IPS-18a (cell line): ENCODE measurements at regions not wholly inside any gene's neighbourhood (a gene's known extent, or its start where the extent isn't known, plus 50 kb on each side); places are given as distances from the start of the nearest gene placed in this dataset.

Experiments
- H3K27ac ChIP-seq: one replicate; pipeline ENCODE4 v1.5.1; 2013; ENCODE audit warnings: low read length
- H3K27me3 ChIP-seq: one replicate; pipeline ENCODE4 v1.6.1; 2013; ENCODE audit warnings: mild to moderate bottlenecking, low read length; ENCODE audit not compliant: control insufficient read depth, insufficient read depth
- H3K36me3 ChIP-seq: one replicate; pipeline ENCODE4 v1.6.1; 2013; ENCODE audit warnings: low read depth, low read length; ENCODE audit not compliant: control insufficient read depth
- H3K4me1 ChIP-seq: one replicate; pipeline ENCODE4 v1.6.1; 2013; ENCODE audit warnings: low read depth, low read length; ENCODE audit not compliant: control insufficient read depth
- H3K4me3 ChIP-seq: one replicate; pipeline ENCODE4 v1.5.1; 2013; ENCODE audit warnings: low read length
- H3K9ac ChIP-seq: one replicate; pipeline ENCODE4 v1.6.1; 2013; ENCODE audit warnings: mild to moderate bottlenecking, low read length, moderate library complexity
- H3K9me3 ChIP-seq: one replicate; pipeline ENCODE4 v1.6.1; 2013; ENCODE audit warnings: low read depth, low read length; ENCODE audit not compliant: control insufficient read depth

DNA sequence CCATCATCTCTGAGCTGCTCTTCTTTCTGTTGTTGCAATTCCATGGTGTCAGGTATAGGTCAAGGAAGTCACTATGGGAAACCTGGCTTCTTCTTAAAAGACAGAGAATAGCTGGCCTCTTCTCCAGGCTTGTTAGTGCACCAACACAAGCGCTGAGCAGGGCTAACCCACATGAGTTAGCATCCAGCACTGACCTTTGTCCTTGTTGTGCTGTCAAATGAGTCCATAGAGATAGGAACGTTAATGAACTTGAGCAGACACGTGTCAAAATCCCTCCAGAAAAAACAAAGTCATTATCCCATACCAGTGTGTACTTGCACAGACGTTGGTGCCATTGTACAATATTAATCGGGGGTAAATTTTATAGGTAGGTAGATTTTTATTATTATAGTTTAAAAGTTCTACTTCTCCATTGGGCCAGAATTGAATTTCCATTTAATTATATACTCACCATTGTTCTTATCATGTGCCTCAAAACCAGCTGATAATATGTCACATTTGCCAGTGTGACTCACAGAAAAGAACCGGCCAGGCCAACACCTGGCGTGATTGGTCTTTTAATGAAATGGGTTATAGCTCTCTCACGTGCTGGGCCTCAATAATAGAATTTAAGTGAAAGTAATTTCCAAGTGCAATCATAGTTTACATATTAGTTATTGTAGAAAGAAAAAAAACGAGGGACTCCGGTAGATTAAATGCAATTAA is 468.8 kb upstream of the MGMT start:
- H3K36me3 ChIP-seq: no peaks in the 10 kb centered on the region
- H3K27ac ChIP-seq: no peak overlapping the region
- H3K9me3 ChIP-seq: no peaks in the 10 kb centered on the region
- no peak overlapping the region for H3K4me3 ChIP-seq
- H3K27me3 ChIP-seq: no peaks in the 10 kb centered on the region
- no peaks in the 10 kb centered on the region for H3K4me1 ChIP-seq
- no peak overlapping the region for H3K9ac ChIP-seq

DNA sequence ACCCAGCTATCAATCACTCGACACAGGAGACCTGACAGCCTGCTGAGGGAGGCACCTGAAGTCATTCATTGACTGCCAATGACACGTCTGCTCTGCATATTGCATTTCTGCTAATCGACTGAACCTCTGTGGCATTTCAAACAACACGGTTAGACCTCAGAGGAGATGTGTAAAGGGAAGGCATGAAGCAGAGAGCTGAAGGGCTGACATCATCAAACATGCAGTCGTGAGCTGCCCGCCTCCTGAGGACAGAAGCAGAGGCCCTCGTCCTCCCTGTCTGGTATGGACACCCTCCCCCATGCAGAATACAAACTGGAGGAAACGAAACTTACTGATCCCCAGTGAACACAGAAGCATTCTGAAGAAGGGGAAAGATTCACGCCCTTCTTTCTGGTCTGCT is 462.6 kb upstream of the MGMT start:
- H3K27me3 ChIP-seq: no peaks in the 10 kb centered on the region
- H3K36me3 ChIP-seq: no peaks in the 10 kb centered on the region
- H3K4me3 ChIP-seq: no peak overlapping the region
- H3K27ac ChIP-seq: no peak overlapping the region
- peaks cover 5% of the 10 kb centered on the region for H3K4me1 ChIP-seq
- no peak overlapping the region for H3K9ac ChIP-seq
- no peaks in the 10 kb centered on the region for H3K9me3 ChIP-seq

DNA sequence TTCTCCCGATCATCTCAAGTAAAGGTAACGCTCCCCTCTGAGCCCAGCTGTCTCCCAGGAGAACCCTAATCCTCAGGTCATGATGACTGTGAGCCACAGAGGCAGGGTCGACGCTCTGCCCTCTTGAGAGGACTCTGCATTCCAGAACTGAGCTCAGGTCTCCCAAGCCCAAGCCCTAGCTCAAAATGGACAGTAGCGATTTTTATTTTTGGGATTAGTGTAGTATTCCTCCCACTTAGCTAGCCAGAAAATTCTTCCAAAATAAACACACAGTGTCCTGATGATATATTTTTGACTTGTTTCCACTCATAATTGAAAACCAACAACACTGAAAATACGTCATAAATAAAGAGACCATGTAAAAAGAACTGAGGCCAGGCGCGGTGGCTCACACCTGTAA is 462.0 kb upstream of the MGMT start:
- H3K27ac ChIP-seq: no peak overlapping the region
- no peak overlapping the region for H3K4me3 ChIP-seq
- peaks cover 5% of the 10 kb centered on the region for H3K4me1 ChIP-seq
- H3K27me3 ChIP-seq: no peaks in the 10 kb centered on the region
- no peaks in the 10 kb centered on the region for H3K36me3 ChIP-seq
- H3K9me3 ChIP-seq: no peaks in the 10 kb centered on the region
- no peak overlapping the region for H3K9ac ChIP-seq

GRCh38 chr10:129005804-129006203 is 461.2 kb upstream of the MGMT start:
- no peak overlapping the region for H3K27ac ChIP-seq

DNA sequence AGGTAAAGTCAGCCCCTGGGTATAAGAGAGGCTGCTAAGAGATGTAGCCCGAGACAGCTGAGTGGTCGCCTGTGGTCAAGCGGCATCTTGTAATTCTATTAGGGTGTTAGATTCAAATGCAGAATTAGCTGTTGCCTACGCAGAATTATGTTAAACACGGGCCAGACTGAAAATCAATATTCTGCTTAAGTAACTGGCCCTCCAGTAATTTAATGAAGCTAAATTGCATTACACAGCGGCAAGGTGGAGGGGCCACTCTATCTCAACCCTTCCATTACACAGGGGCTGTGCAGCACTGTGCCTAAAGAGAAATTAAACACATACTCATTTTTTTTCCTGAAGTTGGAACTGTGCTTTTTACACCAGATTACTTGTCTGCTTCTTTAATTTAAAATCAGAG is 448.5 kb upstream of the MGMT start:
- no peaks in the 10 kb centered on the region for H3K9me3 ChIP-seq
- H3K36me3 ChIP-seq: no peaks in the 10 kb centered on the region
- H3K27ac ChIP-seq: no peak overlapping the region
- H3K4me1 ChIP-seq: peaks cover 24% of the 10 kb centered on the region
- no peaks in the 10 kb centered on the region for H3K27me3 ChIP-seq
- H3K9ac ChIP-seq: no peak overlapping the region
- no peak overlapping the region for H3K4me3 ChIP-seq

More at GRCh38 chr10:129005804-129006203, 461.2 kb upstream of the MGMT start:
- no peaks in the 10 kb centered on the region for H3K36me3 ChIP-seq
- no peaks in the 10 kb centered on the region for H3K27me3 ChIP-seq
- no peaks in the 10 kb centered on the region for H3K9me3 ChIP-seq
- H3K9ac ChIP-seq: no peak overlapping the region
- no peak overlapping the region for H3K4me3 ChIP-seq
- H3K4me1 ChIP-seq: peaks cover 5% of the 10 kb centered on the region

DNA sequence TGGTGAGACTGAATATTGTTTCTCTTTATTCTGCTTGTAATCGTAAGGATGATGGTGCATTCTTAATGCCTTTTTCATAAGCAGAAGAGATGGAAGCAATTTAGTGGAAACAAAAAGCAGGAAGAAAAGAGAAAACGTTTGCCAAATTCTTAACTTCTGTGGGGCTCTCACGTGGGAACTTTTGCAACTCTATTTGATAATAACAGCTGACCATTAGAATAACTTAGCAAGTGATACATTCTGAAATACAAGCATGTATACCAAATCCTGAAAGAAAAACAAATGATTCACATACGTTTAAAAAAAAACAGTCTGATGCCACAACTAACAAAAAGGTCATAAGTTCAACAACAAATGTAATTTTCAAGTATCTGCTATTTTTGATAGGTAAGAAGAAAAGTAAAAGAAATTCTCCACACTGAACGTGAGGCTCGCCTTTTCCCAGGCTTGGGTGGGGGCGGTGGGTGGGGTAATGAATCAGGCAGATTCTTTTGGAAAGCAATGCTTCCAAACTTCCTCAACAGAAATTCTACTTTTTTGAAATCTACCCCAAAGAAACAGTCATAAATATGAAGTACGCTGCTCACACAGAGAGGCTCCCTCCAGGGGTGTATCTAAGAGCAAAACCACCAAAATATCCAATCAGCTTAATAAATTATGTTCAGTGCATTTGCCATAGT is 446.2 kb upstream of the MGMT start:
- Histone ChIP-seq H3K9me3 (no peaks in the 10 kb centered on the region), H3K36me3 (no peaks in the 10 kb centered on the region), H3K4me1 (peaks cover 24% of the 10 kb centered on the region)

GRCh38 chr10:129021594-129022304 is 445.3 kb upstream of the MGMT start:
- Histone ChIP-seq H3K4me1 (peaks cover 24% of the 10 kb centered on the region), H3K9ac (no peak overlapping the region), H3K9me3 (no peaks in the 10 kb centered on the region), H3K36me3 (no peaks in the 10 kb centered on the region), H3K27me3 (no peaks in the 10 kb centered on the region), H3K4me3 (no peak overlapping the region), H3K27ac (no peak overlapping the region)

More for the DNA sequence above, 446.2 kb upstream of the MGMT start:
- Histone ChIP-seq H3K27me3 (no peaks in the 10 kb centered on the region), H3K4me3 (no peak overlapping the region), H3K9ac (peak overlapping the region; percentile 25), H3K27ac (no peak overlapping the region)

DNA sequence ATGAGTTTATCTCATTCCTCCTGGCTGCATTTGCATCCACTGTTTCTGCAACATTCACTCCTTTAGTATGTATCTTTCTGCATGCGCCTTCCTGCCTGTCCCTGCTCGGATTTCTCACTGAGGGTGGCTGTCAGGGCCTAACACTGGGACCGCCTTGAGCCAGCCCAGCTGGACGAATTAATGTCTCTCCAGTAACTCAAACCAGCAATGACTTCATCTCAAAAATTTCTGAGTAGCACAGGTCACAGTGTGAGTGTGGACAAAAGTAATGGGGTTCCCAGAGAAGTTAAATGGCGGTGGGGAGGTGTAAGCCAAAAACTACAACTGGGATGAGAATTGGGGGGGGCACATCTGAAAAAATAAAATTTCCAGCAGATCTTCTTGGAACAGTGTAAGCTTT is 444.0 kb upstream of the MGMT start:
- H3K36me3 ChIP-seq: no peaks in the 10 kb centered on the region
- no peak overlapping the region for H3K27ac ChIP-seq
- no peaks in the 10 kb centered on the region for H3K27me3 ChIP-seq
- H3K4me3 ChIP-seq: no peak overlapping the region
- no peaks in the 10 kb centered on the region for H3K9me3 ChIP-seq
- no peak overlapping the region for H3K9ac ChIP-seq
- peaks cover 24% of the 10 kb centered on the region for H3K4me1 ChIP-seq

DNA sequence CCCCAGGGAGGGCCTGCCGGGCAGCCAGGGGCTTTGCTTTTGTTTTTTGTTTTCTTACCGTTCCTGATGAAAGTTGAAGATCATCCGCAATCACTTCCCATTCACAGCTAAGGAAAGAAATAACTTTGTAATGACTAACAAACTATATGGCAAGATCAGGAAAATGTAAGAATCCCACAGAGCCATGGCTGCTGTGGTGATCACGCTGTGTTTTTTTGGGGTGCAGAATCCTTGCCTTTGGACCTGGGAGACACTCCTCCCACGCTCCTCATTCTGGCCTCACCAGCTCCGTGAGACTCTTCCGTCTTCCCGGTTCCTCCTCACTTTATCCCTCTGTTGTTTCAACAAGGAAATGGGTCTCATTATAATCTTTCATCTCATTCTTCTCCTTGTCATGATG is 443.0 kb upstream of the MGMT start:
- no peaks in the 10 kb centered on the region for H3K27me3 ChIP-seq
- no peak overlapping the region for H3K4me3 ChIP-seq
- no peaks in the 10 kb centered on the region for H3K9me3 ChIP-seq
- H3K9ac ChIP-seq: no peak overlapping the region
- no peaks in the 10 kb centered on the region for H3K36me3 ChIP-seq
- no peak overlapping the region for H3K27ac ChIP-seq
- H3K4me1 ChIP-seq: peaks cover 24% of the 10 kb centered on the region

GRCh38 chr10:129025787-129026186 is 441.3 kb upstream of the MGMT start:
- H3K27me3 ChIP-seq: no peaks in the 10 kb centered on the region
- H3K4me1 ChIP-seq: peaks cover 27% of the 10 kb centered on the region
- no peak overlapping the region for H3K9ac ChIP-seq
- no peak overlapping the region for H3K27ac ChIP-seq
- H3K4me3 ChIP-seq: no peak overlapping the region
- no peaks in the 10 kb centered on the region for H3K9me3 ChIP-seq
- no peaks in the 10 kb centered on the region for H3K36me3 ChIP-seq

DNA sequence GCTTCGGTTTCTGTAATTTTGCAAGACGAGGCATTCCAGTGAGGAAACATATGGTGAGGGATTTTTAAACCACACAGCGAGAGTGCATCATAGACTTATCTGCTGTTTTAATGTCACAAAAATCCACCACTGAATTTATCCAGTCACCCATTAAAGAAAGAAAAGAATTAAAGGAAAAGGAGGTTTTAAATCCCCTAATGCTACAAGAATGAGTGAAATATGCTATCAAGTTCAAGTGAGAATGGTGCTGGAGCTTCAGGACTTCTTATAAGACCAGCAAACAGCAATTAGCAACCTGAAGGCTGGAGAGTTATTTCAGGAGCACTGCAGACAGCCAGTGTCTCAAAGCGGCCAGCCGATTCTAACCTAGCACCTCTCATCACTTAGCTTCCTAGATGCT is 439.1 kb upstream of the MGMT start:
- Histone ChIP-seq H3K9ac (no peak overlapping the region), H3K4me3 (no peak overlapping the region), H3K27me3 (no peaks in the 10 kb centered on the region), H3K9me3 (no peaks in the 10 kb centered on the region), H3K27ac (no peak overlapping the region), H3K4me1 (peaks cover 22% of the 10 kb centered on the region), H3K36me3 (no peaks in the 10 kb centered on the region)
